HL-60 (cell line): ENCODE measurements at regions not wholly inside any gene's neighbourhood (a gene's known extent, or its start where the extent isn't known, plus 50 kb on each side); places are given as distances from the start of the nearest gene placed in this dataset.
A peak's percentile ranks its signal among the peaks of the same experiment; 100 is the strongest.

Experiments used
- DNase-seq, 2 experiments: peaks; one replicate each; pipeline ENCODE4 v3.0.0-alpha.2; 2010 to 2020; ENCODE audit warnings: low read depth in 1 of 2, low spot score in 1 of 2
- H3K27ac ChIP-seq: fragments of 250-450 bp; sonication (Bioruptor Pico); replicated peaks from 2 replicates; pipeline ENCODE4 v1.5.1; 2020; ENCODE audit warnings: mild to moderate bottlenecking, moderate library complexity
- H3K27me3 ChIP-seq: fragments of 250-450 bp; sonication (Bioruptor Pico); 2 replicates; pipeline ENCODE4 v1.5.1; 2021; ENCODE audit warnings: mild to moderate bottlenecking, moderate library complexity; ENCODE audit not compliant: insufficient read depth, poor library complexity, severe bottlenecking
- H3K4me3 ChIP-seq: replicated peaks from 2 replicates; pipeline ENCODE4 v1.5.1; 2011; ENCODE audit warnings: mild to moderate bottlenecking, control low read depth, low read length; ENCODE audit not compliant: insufficient read depth
- CTCF ChIP-seq: IDR thresholded peaks from one replicate; pipeline ENCODE4 v1.5.1; 2011; ENCODE audit warnings: low read length, control low read depth, inconsistent platforms; ENCODE audit not compliant: insufficient read depth
- GABPA ChIP-seq: IDR thresholded peaks from 2 replicates; pipeline ENCODE4 v1.6.1; 2012; ENCODE audit warnings: low read depth
- POLR2AphosphoS5 ChIP-seq: IDR thresholded peaks from 2 replicates; pipeline ENCODE4 v1.6.1; 2012; ENCODE audit warnings: low read depth
- SPI1 ChIP-seq: IDR thresholded peaks from 2 replicates; pipeline ENCODE4 v1.6.1; 2012; ENCODE audit warnings: low read depth, mild to moderate bottlenecking, borderline replicate concordance
- TF ChIP-seq, protein P1 (sequence below): IDR thresholded peaks from 2 replicates; pipeline ENCODE4 v1.6.1; 2012; ENCODE audit warnings: low read depth; ENCODE audit not compliant: insufficient replicate concordance

GRCh38 chrX:5306654-5307121, 922.0 kb downstream of the NLGN4X start:
- peak; percentile 21 to 70 for DNase-seq
- Histone ChIP-seq H3K27ac (peak overlapping the region; percentile 81), H3K27me3 (no peaks in the 10 kb centered on the region), H3K4me3 (no peak overlapping the region)
- no peak for TF ChIP-seq GABPA
- TF ChIP-seq, protein P1, sequence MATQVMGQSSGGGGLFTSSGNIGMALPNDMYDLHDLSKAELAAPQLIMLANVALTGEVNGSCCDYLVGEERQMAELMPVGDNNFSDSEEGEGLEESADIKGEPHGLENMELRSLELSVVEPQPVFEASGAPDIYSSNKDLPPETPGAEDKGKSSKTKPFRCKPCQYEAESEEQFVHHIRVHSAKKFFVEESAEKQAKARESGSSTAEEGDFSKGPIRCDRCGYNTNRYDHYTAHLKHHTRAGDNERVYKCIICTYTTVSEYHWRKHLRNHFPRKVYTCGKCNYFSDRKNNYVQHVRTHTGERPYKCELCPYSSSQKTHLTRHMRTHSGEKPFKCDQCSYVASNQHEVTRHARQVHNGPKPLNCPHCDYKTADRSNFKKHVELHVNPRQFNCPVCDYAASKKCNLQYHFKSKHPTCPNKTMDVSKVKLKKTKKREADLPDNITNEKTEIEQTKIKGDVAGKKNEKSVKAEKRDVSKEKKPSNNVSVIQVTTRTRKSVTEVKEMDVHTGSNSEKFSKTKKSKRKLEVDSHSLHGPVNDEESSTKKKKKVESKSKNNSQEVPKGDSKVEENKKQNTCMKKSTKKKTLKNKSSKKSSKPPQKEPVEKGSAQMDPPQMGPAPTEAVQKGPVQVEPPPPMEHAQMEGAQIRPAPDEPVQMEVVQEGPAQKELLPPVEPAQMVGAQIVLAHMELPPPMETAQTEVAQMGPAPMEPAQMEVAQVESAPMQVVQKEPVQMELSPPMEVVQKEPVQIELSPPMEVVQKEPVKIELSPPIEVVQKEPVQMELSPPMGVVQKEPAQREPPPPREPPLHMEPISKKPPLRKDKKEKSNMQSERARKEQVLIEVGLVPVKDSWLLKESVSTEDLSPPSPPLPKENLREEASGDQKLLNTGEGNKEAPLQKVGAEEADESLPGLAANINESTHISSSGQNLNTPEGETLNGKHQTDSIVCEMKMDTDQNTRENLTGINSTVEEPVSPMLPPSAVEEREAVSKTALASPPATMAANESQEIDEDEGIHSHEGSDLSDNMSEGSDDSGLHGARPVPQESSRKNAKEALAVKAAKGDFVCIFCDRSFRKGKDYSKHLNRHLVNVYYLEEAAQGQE, result no peak
- TF ChIP-seq SPI1, result no peak

DNA sequence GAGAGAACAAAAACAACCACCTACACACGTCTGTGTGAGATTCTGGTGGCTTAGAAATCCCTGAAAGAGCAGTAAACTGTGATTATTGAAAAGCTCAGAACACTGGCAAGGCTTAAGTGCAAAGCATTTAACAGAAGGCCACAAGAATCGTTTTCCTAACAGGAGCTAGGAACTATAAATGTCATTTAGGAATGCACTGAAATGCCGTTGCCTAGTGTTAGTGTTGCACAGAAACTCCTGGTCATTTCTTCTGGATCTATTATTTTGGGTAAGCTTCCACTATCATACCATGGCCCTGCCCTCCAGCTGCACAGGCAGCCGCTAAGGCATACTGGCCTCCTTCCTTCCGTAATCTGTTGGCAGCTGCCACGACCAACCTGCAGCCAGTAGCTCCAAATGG, 923.2 kb downstream of the NLGN4X start:
- TF ChIP-seq POLR2AphosphoS5 (no peak), SPI1 (no peak), CTCF (no peak), GABPA (no peak)
- TF ChIP-seq, protein P1, result no peak
- no peak for DNase-seq
- H3K27me3 ChIP-seq, result no peaks in the 10 kb centered on the region
- H3K27ac ChIP-seq, result no peak overlapping the region; the same call in 1 of the 2 replicates
- no peak overlapping the region for H3K4me3 ChIP-seq

GRCh38 chrX:5295004-5295403, 933.7 kb downstream of the NLGN4X start:
- no peak overlapping the region for H3K27ac ChIP-seq
- no peak overlapping the region for H3K4me3 ChIP-seq
- TF ChIP-seq SPI1 (no peak), POLR2AphosphoS5 (no peak), GABPA (no peak), CTCF (no peak)
- TF ChIP-seq, protein P1, result no peak

More at GRCh38 chrX:5295004-5295403, 933.7 kb downstream of the NLGN4X start:
- DNase-seq, result no peak
- no peaks in the 10 kb centered on the region for H3K27me3 ChIP-seq
